Peyer's patch (tissue), 4 donors: ENCODE measurements at regions not wholly inside any gene's neighbourhood (a gene's known extent, or its start where the extent isn't known, plus 50 kb on each side); places are given as distances from the start of the nearest gene placed in this dataset.

Source experiments
- CTCF ChIP-seq, 6 experiments: fragments of 450-650 bp in 4 of 6; fragments of 200-600 bp in 2 of 6; sonication (generic) in 1 of 6; IDR thresholded peaks; one replicate each; pipeline ENCODE4 v1.5.1; 2017 to 2019; ENCODE audit warnings: antibody characterized with exemption in 6 of 6, mild to moderate bottlenecking in 3 of 6, moderate library complexity in 1 of 6
- POLR2A ChIP-seq, 2 donors: fragments of 450-650 bp; IDR thresholded peaks; one replicate each; pipeline ENCODE4 v1.5.1; 2017; ENCODE audit warnings: antibody characterized with exemption in 2 of 2, mild to moderate bottlenecking in 2 of 2, moderate library complexity in 2 of 2

GRCh38 chr9:82255481-82256176, 267.1 kb downstream of the SPATA31D1 start:
- TF ChIP-seq POLR2A (IDR thresholded peaks at IDR 0.05) = no peak
- no peak for TF ChIP-seq CTCF (IDR thresholded peaks at IDR 0.05)
